C1 segment of cervical spinal cord (tissue), 14 donors: ENCODE measurements at regions not wholly inside any gene's neighbourhood (a gene's known extent, or its start where the extent isn't known, plus 50 kb on each side); places are given as distances from the start of the nearest gene placed in this dataset.
"Not testable (repeated sequence)": the region's sequence is repeated elsewhere in the genome, so short reads cannot be mapped to it uniquely, and the experiment has no call there.

Source experiments
- DNase-seq, 14 donors: peaks; one replicate each; lab custom pipeline; 2025; lab: John Stamatoyannopoulos, UW

DNA sequence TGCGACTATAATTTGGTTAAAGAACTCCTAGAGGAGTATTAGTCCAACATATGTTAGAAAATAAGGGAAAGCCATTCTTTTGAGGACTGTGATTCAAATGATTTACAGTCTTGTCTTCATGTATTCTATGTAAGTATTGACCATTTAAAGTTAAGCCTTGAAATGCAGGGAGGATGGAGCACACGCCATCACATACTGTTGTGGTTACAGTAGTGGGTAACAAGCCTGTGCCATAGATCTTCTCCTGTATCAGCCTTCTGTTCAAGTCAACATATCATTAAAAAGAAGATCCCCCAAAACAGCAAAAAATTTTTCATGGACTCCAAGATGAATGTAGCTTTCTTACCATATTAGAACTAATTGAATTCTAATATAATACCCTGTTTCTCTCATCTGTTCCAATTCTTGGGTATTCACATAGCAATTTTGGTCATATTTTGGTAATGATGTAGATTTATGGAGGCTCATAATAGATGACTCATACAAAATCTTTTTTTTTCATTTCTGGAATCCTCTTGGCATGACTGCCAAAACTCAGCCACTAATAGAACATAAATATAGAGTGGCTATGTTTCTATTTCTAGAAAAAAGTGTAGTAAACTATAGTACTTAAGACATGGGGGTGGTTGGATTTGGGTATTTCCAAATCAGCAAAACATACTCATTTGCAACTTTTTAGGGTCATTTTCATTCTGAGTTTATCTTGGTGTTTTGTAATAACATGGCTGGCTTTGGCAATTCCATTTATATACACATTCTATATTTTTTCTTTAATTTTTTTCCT, 413.5 kb downstream of the BCKDHB start:
- DNase-seq, result no peak

DNA sequence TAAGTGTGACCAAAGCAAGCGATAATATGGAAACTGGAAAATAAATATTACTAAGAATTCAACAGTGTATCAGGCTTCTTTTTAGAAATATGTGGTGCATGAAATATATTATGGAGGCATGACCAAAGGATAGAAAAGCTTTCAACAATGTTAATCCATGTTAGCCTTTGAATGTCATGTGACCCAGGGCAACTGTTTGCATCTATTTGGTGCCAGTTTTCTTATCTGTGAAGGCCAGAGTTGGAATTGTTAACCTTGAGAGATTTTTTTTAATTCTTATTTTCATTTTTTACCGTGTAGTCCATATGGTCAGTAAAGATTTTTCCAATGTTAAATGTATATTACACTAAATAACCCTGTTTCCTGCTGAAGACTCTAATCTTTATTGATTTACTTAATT, 411.1 kb downstream of the BCKDHB start:
- DNase-seq, result no peak

DNA sequence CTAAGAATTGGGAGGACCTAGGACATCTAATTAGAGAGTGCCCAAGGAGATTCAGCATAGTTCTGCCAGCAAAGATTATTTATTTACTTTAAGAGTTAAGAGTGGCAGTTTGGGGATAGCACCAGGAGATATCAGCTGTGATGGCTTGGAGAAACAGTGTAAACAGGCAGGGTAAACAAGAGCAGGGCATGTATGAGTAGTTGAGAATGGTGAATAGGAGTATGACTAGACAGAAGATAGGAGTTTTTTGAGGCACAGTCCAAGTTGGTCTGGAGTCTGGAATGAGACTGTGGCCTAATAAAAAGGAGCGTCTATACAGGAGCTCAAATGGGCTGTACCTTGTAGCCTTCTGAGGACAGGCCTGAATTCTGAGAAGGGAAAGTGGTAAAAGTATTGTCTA, 404.1 kb downstream of the BCKDHB start:
- DNase-seq, result not testable (repeated sequence)

DNA sequence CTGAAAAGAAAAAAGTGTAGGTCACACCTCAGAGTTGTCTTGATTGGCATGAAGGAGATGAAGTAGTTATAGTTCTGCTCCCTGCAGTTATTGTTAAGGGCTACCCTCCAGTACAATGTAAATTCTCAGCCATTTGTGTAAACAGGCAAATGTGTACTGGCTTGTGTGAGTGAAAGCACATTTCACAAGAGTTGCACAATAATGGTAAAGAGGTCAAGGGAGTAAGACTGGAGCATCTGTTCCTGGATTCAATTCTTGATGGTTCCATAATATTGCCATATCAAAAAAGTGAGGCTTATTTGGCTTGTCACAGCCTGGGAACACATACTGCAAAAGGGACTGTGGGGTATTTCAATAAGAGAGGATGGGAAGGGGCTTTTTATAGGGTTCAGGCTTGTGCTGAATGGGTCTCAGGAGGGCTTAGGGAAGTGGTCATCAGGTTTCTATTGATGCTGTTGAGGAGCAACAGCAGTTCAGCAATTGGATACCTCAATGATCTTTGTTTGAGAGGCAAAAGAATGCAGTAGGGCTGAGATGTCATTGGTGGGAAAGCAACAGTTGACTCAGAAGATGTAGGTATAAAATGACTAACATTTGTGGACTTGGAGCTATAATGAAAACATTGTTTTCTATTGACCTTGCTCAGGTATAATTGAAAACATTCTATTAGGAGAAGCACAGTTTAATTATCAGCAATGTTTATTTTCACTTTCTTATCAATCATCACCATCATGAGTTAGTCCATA, 402.6 kb downstream of the BCKDHB start:
- DNase-seq, result no peak

DNA sequence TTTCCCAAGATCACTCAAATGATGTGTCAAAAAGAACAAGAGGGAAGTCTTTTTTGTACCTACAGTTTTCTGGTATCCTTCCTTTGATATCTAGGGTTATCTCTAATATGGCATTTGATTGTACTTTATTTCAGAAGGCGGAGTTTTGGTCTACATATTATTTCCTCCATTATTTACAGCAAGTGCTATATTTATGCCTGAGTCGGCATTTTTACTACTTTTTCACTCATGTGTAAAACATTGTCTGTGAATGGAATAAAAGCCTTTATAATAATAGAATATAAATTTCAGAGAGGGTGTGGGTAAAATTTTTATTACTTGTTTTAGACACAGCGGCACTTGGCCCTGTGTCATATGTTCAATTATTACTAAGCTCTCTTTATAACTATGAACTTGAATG, 398.4 kb downstream of the BCKDHB start:
- no peak for DNase-seq

DNA sequence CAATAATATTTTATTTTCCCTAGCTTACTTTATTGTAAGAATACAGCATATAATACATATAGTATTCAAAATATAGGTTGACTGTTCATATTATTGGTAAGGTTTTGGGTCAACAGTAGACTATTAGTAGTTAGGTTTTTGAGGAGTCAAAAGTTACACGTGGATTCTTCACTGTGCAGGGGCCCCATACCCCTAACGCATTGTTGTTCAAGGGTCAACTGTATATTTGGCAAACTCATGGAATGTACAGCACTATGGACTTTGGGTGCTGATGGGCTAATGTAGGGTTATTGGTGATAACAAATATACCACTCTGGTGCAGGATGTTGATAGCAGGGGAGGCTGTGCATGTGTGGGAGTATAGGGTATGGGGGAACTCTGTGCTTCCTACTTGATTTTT, 397.2 kb downstream of the BCKDHB start:
- no peak for DNase-seq

DNA sequence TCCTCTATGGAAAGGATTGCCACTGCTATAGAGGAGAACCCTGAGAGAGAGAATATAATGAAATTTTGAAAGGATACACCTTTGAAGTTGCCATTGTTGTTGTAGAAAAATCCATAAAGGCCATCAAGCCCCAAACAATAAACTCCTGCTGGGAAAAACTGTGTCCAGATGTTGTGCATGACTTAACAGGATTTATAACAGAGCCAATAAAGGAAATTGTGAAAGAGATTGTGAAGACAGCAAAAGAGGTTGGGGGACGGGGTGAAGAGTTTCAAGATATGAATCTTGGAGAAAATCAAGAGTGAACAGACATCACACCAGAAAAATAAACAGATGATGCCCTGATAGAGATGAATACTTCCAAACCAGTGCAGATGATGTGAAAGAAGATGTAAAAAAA, 396.4 kb downstream of the BCKDHB start:
- DNase-seq, result no peak

DNA sequence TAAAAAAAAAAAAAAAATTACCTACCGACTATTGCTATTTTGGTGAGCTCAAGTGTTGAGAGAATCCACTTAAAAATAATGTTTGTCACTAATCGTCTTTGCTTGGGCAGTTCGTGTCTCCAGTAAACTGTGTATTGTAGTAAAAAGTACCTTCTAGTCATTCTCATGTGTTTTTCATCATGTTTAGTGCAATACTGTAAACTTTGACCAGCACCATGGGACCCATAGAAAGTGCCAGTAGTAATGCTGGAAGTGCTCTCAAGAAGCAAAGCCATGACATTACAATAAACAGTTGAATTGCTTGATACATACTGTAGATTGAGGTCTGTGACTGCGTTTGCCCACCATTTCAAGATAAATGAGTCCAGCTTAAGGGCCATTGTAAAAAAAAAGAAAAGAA, 395.2 kb downstream of the BCKDHB start:
- DNase-seq, result no peak

DNA sequence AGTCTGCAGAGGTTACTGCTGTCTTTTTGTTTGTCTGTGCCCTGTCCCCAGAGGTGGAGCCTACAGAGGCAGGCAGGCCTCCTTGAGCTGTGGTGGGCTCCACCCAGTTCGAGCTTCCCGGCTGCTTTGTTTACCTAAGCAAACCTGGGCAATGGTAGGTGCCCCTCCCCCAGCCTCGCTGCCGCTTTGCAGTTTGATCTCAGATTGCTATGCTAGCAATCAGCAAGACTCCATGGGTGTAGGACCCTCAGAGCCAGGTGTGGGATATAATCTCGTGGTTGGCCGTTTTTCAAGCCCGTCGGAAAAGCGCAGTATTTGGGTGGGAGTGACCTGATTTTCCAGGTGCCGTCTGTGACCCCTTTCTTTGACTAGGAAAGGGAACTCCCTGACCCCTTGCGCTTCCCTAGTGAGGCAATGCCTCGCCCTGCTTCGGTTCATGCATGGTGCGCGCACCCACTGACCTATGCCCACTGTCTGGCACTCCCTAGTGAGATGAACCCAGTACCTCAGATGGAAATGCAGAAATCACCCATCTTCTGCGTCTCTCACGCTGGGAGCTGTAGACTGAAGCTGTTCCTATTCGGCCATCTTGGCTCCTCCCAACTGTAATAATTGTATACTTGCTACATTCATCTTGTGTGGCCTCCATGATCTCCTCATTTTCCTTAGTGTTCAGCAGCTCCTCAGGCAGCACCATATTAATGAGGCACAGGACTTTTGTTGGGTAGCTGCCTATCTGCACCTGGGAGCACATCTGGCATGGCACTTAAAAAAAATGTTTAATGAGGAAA, 391.4 kb downstream of the BCKDHB start:
- DNase-seq, result not testable (repeated sequence)

DNA sequence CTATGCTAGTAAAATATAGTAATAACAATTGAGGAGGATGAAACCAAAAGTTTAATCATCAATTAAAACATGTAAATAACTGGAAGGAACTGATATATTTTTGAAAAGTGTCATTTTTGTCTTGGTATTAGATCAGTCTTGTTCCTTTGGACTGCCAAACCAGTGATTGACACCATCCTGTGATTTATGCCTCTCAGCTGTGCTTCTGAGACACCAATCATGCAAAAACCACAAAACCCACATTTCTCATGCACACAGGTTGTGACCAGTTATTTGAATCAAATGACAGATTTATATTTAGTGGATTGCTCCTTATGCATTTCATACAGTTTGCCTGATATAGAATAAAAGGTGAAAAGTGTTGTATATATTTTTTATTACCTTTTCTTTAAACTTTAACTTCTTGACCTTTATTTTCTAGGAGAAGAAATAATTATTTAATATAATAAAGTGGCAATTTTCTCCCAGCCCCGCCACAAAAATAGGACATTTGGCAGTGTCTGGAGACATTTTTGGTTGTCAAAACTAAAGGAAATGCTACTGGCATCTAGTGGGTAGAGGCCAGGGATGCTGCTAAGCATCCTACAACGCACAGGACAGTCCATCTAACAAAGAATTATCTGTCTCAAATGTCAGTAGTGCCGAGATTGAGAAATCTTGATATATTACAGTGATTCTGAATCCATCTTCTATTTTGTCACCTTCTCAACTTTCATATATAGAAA, 383.6 kb downstream of the BCKDHB start:
- DNase-seq, result no peak

DNA sequence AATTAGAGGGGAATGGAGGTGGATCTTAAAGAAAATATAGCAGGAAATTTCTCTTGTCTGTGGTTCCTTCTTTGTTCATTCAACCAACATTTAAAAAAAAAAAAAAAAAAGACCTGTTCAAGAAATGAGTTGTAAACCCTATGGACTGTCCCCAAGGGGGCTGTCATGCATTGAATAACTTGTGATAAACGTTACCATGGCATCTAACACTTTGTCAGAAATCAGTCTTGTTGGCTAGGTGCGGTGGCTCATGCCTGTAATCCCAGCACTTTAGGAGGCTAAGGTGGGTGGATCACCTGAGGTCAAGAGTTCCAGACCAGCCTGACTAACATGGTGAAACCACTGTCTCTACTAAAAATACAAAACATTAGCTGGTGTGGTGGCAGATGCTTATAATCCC, 381.7 kb downstream of the BCKDHB start:
- no peak for DNase-seq

DNA sequence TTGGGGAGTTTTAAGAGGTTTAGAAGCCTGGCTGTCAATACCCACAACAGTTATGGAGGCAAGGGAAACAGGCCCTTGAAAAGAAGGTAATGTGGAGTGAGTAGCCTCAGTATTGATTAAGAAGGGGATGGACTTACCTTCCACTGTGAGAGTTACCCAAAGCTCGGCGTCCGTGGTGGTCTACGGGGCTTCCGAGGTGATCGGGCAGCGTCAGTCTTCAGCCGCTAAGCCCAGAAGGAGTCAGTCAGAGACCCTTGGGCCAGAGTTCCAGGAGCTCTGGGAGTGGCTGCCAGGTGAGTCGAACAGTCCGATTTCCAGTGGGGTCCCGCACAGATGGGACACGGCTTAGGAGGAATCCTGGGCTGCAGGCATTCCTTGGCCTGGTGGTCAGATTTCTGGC, 379.0 kb downstream of the BCKDHB start:
- DNase-seq, result not testable (repeated sequence)

DNA sequence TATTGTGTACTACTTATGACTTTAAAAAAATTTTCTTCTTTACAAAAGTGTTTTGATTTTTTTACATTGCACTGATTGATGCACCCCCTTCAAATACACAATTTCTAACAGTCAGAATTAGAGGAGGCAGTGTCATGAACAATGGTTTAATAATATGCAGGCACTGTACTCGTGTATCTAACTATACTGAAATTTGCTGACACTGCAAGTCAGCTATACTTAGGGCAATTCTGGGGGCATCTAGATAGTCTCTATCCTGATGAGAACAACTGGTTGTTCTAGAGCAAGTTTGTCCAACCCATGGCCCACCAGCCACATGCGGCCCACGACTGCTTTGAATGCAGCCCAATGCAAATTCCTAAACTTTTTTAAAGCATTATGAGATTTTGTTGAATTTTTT, 375.6 kb downstream of the BCKDHB start:
- no peak for DNase-seq

DNA sequence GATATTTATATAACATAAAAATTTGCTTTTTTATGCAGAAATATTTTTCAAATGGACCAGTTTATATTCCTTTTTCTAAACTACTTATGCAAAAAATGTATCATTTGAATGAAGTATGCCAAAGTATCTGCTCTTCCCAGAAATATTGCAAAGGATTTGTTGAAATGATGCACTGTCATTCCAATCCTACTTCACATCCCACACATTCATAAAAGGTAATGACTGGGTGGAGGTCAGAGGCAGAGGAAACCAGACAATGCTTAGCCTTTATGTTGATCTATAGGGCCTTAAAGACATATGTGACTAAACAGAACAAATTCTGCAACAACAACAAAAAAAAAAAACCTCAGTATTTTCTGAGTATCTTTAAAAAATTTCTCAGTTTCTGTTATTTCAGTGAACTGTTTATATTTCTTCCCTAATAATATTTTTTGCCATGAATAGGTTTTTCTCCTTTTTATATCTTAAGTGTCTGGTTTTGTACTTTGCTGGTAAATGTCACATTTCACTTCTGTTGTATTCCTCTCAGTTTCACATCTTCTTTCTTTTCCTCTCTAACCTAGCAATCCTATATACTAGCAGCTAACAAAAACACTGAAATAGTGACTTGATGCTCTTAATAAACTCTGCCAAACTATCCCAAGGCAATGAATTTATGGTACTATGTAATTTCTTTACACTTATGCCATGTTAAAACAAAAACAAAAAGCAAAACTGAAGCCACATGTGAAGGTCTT, 374.1 kb downstream of the BCKDHB start:
- no peak for DNase-seq

DNA sequence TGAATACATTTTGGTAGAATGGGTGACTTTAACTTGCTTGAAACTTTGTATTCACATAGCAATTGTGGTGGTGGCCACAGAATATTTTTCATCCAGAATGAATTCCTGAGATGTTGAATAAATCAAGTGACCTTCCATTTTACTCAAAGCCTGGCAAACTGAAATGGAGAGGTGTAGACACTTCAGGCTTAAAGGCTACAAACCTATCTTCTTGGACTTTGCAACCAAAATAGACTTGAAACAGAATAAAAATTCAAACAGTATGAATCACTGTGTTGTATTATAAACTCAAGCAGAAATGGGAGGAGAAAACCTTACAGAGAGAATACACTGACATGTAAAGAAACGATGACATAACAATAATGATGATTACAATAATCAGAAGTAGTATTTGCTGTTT, 371.6 kb downstream of the BCKDHB start:
- DNase-seq, result no peak

DNA sequence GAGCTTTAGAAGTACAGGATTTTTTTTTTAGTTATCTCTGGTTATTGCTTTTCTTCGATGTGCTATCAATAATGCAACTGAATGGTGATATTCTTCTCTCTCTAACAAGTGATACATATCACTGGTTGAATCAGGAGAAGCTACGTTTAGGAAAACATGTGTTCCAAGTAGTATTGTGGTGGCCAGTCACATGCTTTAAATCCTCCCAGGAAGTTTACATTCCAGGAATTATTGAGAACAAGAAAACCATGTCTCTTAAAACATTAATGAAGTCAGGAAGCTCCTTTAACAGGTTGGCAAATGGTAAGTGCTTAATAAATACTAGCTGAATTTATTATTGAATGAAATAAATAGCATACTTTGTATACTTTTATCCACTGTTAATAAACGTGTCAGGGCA, 371.1 kb downstream of the BCKDHB start:
- no peak for DNase-seq

DNA sequence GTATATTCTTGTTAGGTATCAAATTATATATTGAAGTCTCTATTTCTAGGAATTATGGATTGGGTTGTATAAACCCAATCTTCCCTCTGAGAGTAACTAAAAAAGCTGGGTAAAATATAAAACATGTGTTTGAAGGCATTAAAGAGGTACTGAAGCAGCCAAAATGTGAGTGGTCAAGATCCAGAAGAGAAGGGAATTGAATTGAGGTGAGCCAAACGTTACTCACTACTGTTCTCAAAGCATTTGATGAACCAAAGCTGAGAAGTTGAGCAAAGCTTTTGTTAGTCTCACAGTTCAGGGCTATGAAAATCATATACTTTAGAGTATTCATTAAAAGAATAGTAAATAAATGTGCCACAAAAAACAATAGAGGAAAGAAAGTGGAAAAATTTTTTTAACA, 365.8 kb downstream of the BCKDHB start:
- no peak for DNase-seq

DNA sequence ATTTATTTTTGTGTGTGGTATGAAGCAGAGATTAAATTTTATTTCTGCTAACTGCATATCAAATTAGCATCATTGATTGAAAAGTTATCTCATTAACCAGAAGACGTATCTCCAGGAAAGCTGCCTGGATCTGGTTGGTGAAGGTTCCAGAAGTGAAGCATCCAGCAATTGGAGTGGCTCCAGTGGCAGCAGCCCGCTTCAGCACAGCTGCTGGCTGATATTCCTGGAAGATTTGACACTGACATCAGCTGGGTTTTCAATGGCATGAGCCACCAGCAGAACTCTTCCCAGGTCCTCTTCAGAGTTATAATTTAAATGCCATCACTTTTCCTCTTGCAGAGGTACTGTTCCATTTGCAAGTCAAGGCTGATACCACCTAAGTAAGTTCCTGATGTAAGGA, 363.5 kb downstream of the BCKDHB start:
- no peak for DNase-seq

DNA sequence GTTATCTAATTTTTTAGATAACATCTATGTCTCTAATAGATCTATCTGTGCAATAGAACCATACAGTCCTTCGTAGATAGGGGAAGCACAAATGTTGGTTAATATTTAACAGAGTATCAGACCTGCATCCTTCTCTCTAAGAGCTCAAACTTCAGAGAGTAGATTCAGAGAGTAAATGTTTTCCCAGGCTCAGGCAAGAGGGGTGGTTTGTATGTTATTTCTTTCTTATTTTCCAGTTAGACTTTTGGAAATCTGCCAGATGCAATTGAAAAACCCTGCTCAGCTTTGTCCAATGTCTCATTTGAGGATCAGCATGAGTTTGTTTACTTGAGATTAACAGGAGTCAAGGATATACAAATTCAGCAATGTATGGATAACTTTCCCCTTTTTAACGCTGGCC, 361.9 kb downstream of the BCKDHB start:
- DNase-seq, result no peak

DNA sequence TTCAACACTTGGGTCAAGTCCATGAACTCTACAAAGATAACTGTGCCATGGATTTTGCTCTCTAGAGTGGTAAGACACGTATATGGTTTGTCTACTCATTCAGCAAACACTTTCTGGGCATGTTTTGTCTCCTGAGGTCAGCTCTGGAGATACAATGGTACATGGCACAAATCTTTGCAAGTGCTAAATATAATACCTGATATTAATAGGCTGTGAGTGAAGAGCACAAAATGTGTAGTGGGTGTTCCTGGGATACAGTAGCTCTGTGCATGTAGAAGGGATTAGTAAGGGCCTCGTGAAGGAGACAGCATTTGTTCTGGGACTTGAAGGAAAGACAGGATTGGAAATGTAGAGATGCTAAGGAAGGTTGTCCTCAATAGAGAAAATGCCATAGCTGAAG, 360.9 kb downstream of the BCKDHB start:
- no peak for DNase-seq

DNA sequence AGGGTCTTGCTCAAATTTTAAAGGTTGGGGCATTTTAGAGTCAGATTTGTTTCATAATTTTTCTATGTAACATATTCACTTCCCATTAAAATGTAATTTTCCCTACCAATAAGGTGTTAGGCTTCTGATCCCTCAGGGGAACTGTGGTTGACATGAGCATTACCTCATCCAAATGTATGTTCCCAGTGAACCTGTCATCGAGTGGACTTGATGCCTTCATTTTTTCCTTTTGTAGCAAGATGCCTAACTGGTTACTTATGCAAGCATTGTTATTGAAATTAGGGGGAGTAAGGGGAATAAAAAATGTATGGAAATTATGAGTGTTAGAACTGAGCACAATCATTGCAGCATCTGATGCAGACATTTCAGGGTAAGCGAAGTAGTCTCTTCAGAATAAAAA, 360.5 kb downstream of the BCKDHB start:
- no peak for DNase-seq
